ENCODE measurements at regions not wholly inside any gene's neighbourhood (a gene's known extent, or its start where the extent isn't known, plus 50 kb on each side); places are given as distances from the start of the nearest gene placed in this dataset.
A peak's percentile ranks its signal among the peaks of the same experiment; 100 is the strongest.

- ATAC-seq (replicated peaks), result no peak
- no peak for DNase-seq
These were observed 142.9 kb upstream of the GYPC start for GRCh38 chr2:126513033-126513432.

GRCh38 chr2:126515471-126515870, 140.5 kb upstream of the GYPC start:
- H3K36me3 Mint-ChIP-seq, result no peaks in the 10 kb centered on the region
- no peak overlapping the region for H3K27ac Mint-ChIP-seq
- ATAC-seq (replicated peaks), result no peak
- no peak overlapping the region for H3K4me3 Mint-ChIP-seq
- H3K4me1 Mint-ChIP-seq, result no peaks in the 10 kb centered on the region
- no peaks in the 10 kb centered on the region for H3K9me3 Mint-ChIP-seq
- H3K27me3 Mint-ChIP-seq, result peaks cover 7 to 10% of the 10 kb centered on the region in 2 donors
- DNase-seq, result no peak

More at GRCh38 chr2:126513033-126513432, 142.9 kb upstream of the GYPC start:
- H3K36me3 Mint-ChIP-seq, result no peaks in the 10 kb centered on the region
- peaks cover 4 to 6% of the 10 kb centered on the region in 2 donors for H3K27me3 Mint-ChIP-seq
- H3K9me3 Mint-ChIP-seq, result no peaks in the 10 kb centered on the region
- no peaks in the 10 kb centered on the region for H3K4me1 Mint-ChIP-seq
- H3K4me3 Mint-ChIP-seq, result no peak overlapping the region
- no peak overlapping the region for H3K27ac Mint-ChIP-seq

- DNase-seq (no peak), ATAC-seq (replicated peaks) (no peak)
- Mint-ChIP-seq H3K4me3 (no peak overlapping the region), H3K9me3 (peaks cover 0 to 4% of the 10 kb centered on the region in 2 donors), H3K27ac (no peak overlapping the region), H3K27me3 (peaks cover 6 to 8% of the 10 kb centered on the region in 2 donors), H3K36me3 (no peaks in the 10 kb centered on the region), H3K4me1 (no peaks in the 10 kb centered on the region)
These were observed 137.8 kb upstream of the GYPC start for GRCh38 chr2:126518196-126518595.

GRCh38 chr2:126527836-126528490, 128.0 kb upstream of the GYPC start:
- no peaks in the 10 kb centered on the region for H3K27me3 Mint-ChIP-seq
- no peak overlapping the region for H3K27ac Mint-ChIP-seq
- no peaks in the 10 kb centered on the region for H3K36me3 Mint-ChIP-seq
- peak; percentile 41 for DNase-seq
- ATAC-seq (replicated peaks), result peak; percentile 85 to 89
- no peak overlapping the region for H3K4me3 Mint-ChIP-seq
- peaks cover 0 to 1% of the 10 kb centered on the region in 2 donors for H3K9me3 Mint-ChIP-seq
- H3K4me1 Mint-ChIP-seq, result no peaks in the 10 kb centered on the region

- no peak for ATAC-seq (replicated peaks)
- no peaks in the 10 kb centered on the region for H3K9me3 Mint-ChIP-seq
- no peak for DNase-seq
- no peak overlapping the region for H3K4me3 Mint-ChIP-seq
- peaks cover 13 to 16% of the 10 kb centered on the region in 2 donors for H3K27me3 Mint-ChIP-seq
- H3K4me1 Mint-ChIP-seq, result peaks cover 4 to 6% of the 10 kb centered on the region in 2 donors
- H3K27ac Mint-ChIP-seq, result no peak overlapping the region
- H3K36me3 Mint-ChIP-seq, result no peaks in the 10 kb centered on the region
These were observed 124.9 kb upstream of the GYPC start for GRCh38 chr2:126531029-126531428.

- ATAC-seq (replicated peaks), result peak; percentile 38 to 43
- Mint-ChIP-seq H3K27me3 (peaks cover 18 to 23% of the 10 kb centered on the region in 2 donors), H3K27ac (no peak overlapping the region), H3K4me3 (no peak overlapping the region), H3K36me3 (no peaks in the 10 kb centered on the region), H3K4me1 (peaks cover 4 to 6% of the 10 kb centered on the region in 2 donors), H3K9me3 (peaks cover 0 to under 1% of the 10 kb centered on the region in 2 donors)
- no peak for DNase-seq
These were observed 121.5 kb upstream of the GYPC start for GRCh38 chr2:126534478-126534877.

- ATAC-seq (replicated peaks) (no peak), DNase-seq (no peak)
- no peak overlapping the region for H3K4me3 Mint-ChIP-seq
- no peaks in the 10 kb centered on the region for H3K36me3 Mint-ChIP-seq
- H3K27ac Mint-ChIP-seq, result no peak overlapping the region
- H3K27me3 Mint-ChIP-seq, result peaks cover 24 to 25% of the 10 kb centered on the region in 2 donors
- peaks cover 4 to 6% of the 10 kb centered on the region in 2 donors for H3K4me1 Mint-ChIP-seq
- peaks cover 2 to 4% of the 10 kb centered on the region in 2 donors for H3K9me3 Mint-ChIP-seq
These were observed 120.5 kb upstream of the GYPC start for GRCh38 chr2:126535408-126535807.

- Mint-ChIP-seq H3K4me3 (no peak overlapping the region), H3K4me1 (peaks cover 4 to 6% of the 10 kb centered on the region in 2 donors), H3K36me3 (no peaks in the 10 kb centered on the region), H3K27ac (no peak overlapping the region), H3K27me3 (peaks cover 24 to 25% of the 10 kb centered on the region in 2 donors), H3K9me3 (peaks cover 2 to 4% of the 10 kb centered on the region in 2 donors)
- DNase-seq, result no peak
- no peak for ATAC-seq (replicated peaks)
These were observed 119.3 kb upstream of the GYPC start for GRCh38 chr2:126536605-126537200.

GRCh38 chr2:126539101-126539500, 116.9 kb upstream of the GYPC start:
- H3K27ac Mint-ChIP-seq, result no peak overlapping the region
- peaks cover 3 to 5% of the 10 kb centered on the region in 2 donors for H3K4me1 Mint-ChIP-seq
- H3K4me3 Mint-ChIP-seq, result no peak overlapping the region
- H3K9me3 Mint-ChIP-seq, result peaks cover 11 to 15% of the 10 kb centered on the region in 2 donors
- no peak for DNase-seq
- peaks cover 23 to 25% of the 10 kb centered on the region in 2 donors for H3K27me3 Mint-ChIP-seq
- ATAC-seq (replicated peaks), result no peak
- H3K36me3 Mint-ChIP-seq, result peaks cover 0 to 5% of the 10 kb centered on the region in 2 donors

GRCh38 chr2:126542247-126542646, 113.7 kb upstream of the GYPC start:
- H3K27ac Mint-ChIP-seq, result no peak overlapping the region
- no peak overlapping the region for H3K4me3 Mint-ChIP-seq
- H3K36me3 Mint-ChIP-seq, result peaks cover 0 to 5% of the 10 kb centered on the region in 2 donors
- DNase-seq (no peak), ATAC-seq (replicated peaks) (no peak)
- H3K4me1 Mint-ChIP-seq, result no peaks in the 10 kb centered on the region
- H3K9me3 Mint-ChIP-seq, result peaks cover 11 to 15% of the 10 kb centered on the region in 2 donors
- H3K27me3 Mint-ChIP-seq, result peaks cover 3 to 7% of the 10 kb centered on the region in 2 donors

GRCh38 chr2:126543081-126543480, 112.9 kb upstream of the GYPC start:
- ATAC-seq (replicated peaks) (no peak), DNase-seq (no peak)
- H3K36me3 Mint-ChIP-seq, result peaks cover 0 to 5% of the 10 kb centered on the region in 2 donors
- H3K4me3 Mint-ChIP-seq, result no peak overlapping the region
- H3K9me3 Mint-ChIP-seq, result peaks cover 11 to 15% of the 10 kb centered on the region in 2 donors
- H3K27ac Mint-ChIP-seq, result no peak overlapping the region
- H3K27me3 Mint-ChIP-seq, result peaks cover 3 to 7% of the 10 kb centered on the region in 2 donors
- H3K4me1 Mint-ChIP-seq, result no peaks in the 10 kb centered on the region

GRCh38 chr2:126558029-126558428, 97.9 kb upstream of the GYPC start:
- Mint-ChIP-seq H3K36me3 (no peaks in the 10 kb centered on the region), H3K27ac (no peak overlapping the region), H3K4me3 (no peak overlapping the region), H3K27me3 (peaks cover 0 to 14% of the 10 kb centered on the region in 2 donors), H3K9me3 (peaks cover 5 to 7% of the 10 kb centered on the region in 2 donors), H3K4me1 (no peaks in the 10 kb centered on the region)
- DNase-seq (no peak), ATAC-seq (replicated peaks) (no peak)

- ATAC-seq (replicated peaks), result no peak
- no peak overlapping the region for H3K27ac Mint-ChIP-seq
- H3K4me3 Mint-ChIP-seq, result no peak overlapping the region
- DNase-seq, result no peak
- no peaks in the 10 kb centered on the region for H3K36me3 Mint-ChIP-seq
- H3K27me3 Mint-ChIP-seq, result no peaks in the 10 kb centered on the region
- no peaks in the 10 kb centered on the region for H3K9me3 Mint-ChIP-seq
- peaks cover 7 to 9% of the 10 kb centered on the region in 2 donors for H3K4me1 Mint-ChIP-seq
These were observed 87.2 kb upstream of the GYPC start for GRCh38 chr2:126568734-126569133.

GRCh38 chr2:126571403-126571802, 84.6 kb upstream of the GYPC start:
- Mint-ChIP-seq H3K9me3 (no peaks in the 10 kb centered on the region), H3K27me3 (no peaks in the 10 kb centered on the region), H3K4me1 (peaks cover 7 to 9% of the 10 kb centered on the region in 2 donors), H3K4me3 (no peak overlapping the region), H3K27ac (no peak overlapping the region), H3K36me3 (no peaks in the 10 kb centered on the region)
- no peak for ATAC-seq (replicated peaks)
- no peak for DNase-seq

- Mint-ChIP-seq H3K4me3 (no peak overlapping the region), H3K27ac (no peak overlapping the region)
- ATAC-seq (replicated peaks), result no peak
These were observed 80.3 kb upstream of the GYPC start for GRCh38 chr2:126575631-126576030.

More at GRCh38 chr2:126575631-126576030, 80.3 kb upstream of the GYPC start:
- H3K36me3 Mint-ChIP-seq, result no peaks in the 10 kb centered on the region
- H3K9me3 Mint-ChIP-seq, result no peaks in the 10 kb centered on the region
- DNase-seq, result no peak
- no peaks in the 10 kb centered on the region for H3K4me1 Mint-ChIP-seq
- H3K27me3 Mint-ChIP-seq, result peaks cover 0 to 6% of the 10 kb centered on the region in 2 donors
